HG03196 (cell line): ENCODE measurements at regions not wholly inside any gene's neighbourhood (a gene's known extent, or its start where the extent isn't known, plus 50 kb on each side); places are given as distances from the start of the nearest gene placed in this dataset.

Experiments
- ATAC-seq: cut with Tn5 transposase; IDR thresholded peaks from one replicate; pipeline ENCODE4 v1.9.1; 2021; ENCODE audit not compliant: unreplicated experiment

DNA sequence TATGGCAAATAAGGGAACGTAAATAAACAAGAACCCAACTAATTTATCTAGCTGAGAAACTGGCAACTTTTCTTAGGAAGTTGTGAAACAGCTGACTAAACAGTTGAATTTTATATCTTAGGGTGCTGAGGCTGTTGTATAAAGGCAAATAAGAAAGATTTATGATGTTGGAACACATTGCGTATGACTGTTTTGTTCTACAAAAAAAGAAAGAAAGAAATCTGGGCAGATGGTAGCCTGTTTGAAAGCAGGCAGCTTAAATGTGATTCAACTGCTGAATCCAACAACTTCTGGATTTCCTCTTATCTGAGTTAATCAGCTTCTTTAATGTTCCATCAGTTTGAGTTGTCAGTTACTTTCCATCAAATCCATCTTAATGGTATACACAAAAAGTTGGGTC lies 214.5 kb downstream of the SNX13 start:
- ATAC-seq: no peak

DNA sequence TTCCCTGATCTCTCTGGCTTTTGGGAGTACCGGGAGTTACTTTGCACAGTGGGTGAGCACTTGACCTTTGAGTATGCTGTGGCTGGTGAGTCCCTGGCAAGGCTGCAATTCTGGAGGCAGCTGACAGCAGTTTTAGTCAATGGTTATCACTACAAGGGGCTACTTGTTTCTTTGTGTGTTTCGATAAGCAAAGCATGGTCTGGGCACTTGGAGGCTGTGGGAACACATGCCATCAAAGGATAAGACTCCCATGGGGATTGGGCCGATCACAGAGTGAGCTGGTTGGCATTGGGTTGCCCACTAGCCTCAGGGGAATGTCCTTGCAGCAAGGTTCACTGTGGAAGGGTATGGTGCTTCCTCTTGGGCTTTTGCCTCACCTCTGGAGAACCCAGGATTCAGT lies 208.2 kb downstream of the SNX13 start:
- ATAC-seq: no peak
